Chondrocyte (in vitro differentiated cells): ENCODE measurements at regions not wholly inside any gene's neighbourhood (a gene's known extent, or its start where the extent isn't known, plus 50 kb on each side); places are given as distances from the start of the nearest gene placed in this dataset.

Experiments
- DNase-seq: peaks from one replicate; pipeline ENCODE4 v3.0.0; 2021; ENCODE audit warnings: mixed read lengths, low spot score
- H3K27ac Mint-ChIP-seq: one replicate; pipeline ENCODE4 v1.8.0; 2021; ENCODE audit warnings: mild to moderate bottlenecking, moderate library complexity, mixed read lengths; ENCODE audit not compliant: unreplicated experiment
- H3K27me3 Mint-ChIP-seq: 2 replicates; pipeline ENCODE4 v1.8.0; 2021; ENCODE audit warnings: low read depth, mixed read lengths
- H3K36me3 Mint-ChIP-seq: 2 replicates; pipeline ENCODE4 v1.8.0; 2021; ENCODE audit warnings: low read depth, mixed read lengths
- H3K4me1 Mint-ChIP-seq: 2 replicates; pipeline ENCODE4 v1.8.0; 2021; ENCODE audit warnings: low read depth, mild to moderate bottlenecking, mixed read lengths
- H3K4me3 Mint-ChIP-seq: one replicate; pipeline ENCODE4 v1.8.0; 2021; ENCODE audit warnings: mild to moderate bottlenecking, moderate library complexity, mixed read lengths; ENCODE audit not compliant: unreplicated experiment
- H3K9me3 Mint-ChIP-seq: 2 replicates; pipeline ENCODE4 v1.8.0; 2021; ENCODE audit warnings: low read depth, mixed read lengths
- TF ChIP-seq, protein P1 (sequence below): fragments of 200-600 bp; sonication (generic); IDR thresholded peaks from 2 replicates; pipeline ENCODE4 v1.5.0; 2021; ENCODE audit warnings: antibody characterized with exemption, mild to moderate bottlenecking, moderate library complexity

DNA sequence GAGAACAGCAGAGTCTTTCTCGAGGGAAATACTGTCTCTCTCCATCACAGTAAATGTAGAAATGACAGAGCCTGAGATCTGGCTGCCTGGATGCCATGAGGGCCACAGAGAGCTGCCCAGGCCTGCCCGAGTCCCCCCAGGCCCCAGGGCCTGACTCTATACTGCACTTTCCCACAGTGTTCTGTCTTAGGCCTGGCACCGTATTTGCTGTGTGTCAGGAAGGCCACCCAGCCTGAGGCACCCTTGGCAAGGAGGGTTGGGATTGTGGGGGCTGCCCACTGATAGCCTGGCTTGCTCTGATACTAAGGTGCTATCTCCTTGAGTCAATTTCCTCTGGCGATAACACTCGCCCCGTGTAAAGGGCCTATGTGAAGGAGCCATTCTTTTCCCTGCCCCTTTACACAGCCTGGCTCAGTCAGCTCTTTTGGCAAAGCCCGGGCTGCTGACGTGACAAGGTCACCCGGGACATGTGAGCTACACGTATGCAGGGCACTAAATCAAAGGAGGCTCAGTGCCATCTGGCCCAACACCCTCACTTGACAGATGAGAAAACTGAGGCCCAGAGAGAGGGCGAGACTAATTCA is 630.1 kb upstream of the KLF4 start:
- Mint-ChIP-seq H3K27ac (no peak overlapping the region), H3K4me1 (no peaks in the 10 kb centered on the region), H3K36me3 (no peaks in the 10 kb centered on the region), H3K9me3 (peaks cover 5% of the 10 kb centered on the region), H3K27me3 (peaks cover 6% of the 10 kb centered on the region), H3K4me3 (no peak overlapping the region)
- no peak for DNase-seq
- TF ChIP-seq, protein P1, sequence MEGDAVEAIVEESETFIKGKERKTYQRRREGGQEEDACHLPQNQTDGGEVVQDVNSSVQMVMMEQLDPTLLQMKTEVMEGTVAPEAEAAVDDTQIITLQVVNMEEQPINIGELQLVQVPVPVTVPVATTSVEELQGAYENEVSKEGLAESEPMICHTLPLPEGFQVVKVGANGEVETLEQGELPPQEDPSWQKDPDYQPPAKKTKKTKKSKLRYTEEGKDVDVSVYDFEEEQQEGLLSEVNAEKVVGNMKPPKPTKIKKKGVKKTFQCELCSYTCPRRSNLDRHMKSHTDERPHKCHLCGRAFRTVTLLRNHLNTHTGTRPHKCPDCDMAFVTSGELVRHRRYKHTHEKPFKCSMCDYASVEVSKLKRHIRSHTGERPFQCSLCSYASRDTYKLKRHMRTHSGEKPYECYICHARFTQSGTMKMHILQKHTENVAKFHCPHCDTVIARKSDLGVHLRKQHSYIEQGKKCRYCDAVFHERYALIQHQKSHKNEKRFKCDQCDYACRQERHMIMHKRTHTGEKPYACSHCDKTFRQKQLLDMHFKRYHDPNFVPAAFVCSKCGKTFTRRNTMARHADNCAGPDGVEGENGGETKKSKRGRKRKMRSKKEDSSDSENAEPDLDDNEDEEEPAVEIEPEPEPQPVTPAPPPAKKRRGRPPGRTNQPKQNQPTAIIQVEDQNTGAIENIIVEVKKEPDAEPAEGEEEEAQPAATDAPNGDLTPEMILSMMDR: no peak

DNA sequence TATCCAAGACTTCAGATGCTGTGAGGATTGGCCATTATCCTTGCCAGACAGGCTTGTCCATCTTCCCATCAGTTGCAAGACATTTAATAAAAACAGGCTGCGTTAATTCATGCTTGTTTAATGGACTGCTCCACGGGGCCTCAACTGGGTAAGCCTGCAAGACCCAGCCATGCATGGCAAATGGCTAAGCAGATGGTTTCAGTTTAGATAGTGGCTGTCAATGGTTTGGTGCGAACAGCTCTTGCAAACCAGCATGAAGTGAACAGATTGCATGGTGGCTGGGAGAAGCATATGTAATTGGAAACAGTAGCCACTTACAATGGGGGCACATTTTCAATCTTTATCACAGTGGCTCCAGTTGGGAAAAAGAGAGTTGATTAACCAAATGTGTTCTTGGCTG is 628.2 kb upstream of the KLF4 start:
- H3K4me3 Mint-ChIP-seq: no peak overlapping the region
- no peak for DNase-seq
- H3K27me3 Mint-ChIP-seq: peaks cover 6% of the 10 kb centered on the region
- H3K4me1 Mint-ChIP-seq: no peaks in the 10 kb centered on the region
- no peak overlapping the region for H3K27ac Mint-ChIP-seq
- H3K36me3 Mint-ChIP-seq: no peaks in the 10 kb centered on the region
- H3K9me3 Mint-ChIP-seq: no peaks in the 10 kb centered on the region
- TF ChIP-seq, protein P1: no peak

DNA sequence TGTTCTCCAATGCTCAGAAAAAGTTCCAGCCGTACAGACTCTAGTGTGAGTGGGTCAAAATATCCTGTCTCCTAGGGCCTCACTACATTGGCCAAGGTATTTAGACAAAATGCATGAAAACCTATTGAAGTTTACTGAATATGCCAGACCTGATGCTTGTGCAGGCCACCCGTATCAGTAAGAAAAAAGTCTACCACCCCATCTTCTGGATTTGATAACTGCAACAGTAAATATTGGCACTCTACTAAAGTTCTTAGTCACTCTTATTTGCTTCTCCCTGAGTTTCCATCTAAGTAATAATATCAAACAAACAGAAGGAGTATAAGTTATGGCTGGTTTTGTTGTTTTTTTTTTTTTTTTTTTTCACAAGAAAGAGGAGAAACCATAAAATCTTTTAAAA is 627.7 kb upstream of the KLF4 start:
- TF ChIP-seq, protein P1: no peak
- no peak overlapping the region for H3K4me3 Mint-ChIP-seq
- no peaks in the 10 kb centered on the region for H3K4me1 Mint-ChIP-seq
- no peak for DNase-seq
- H3K36me3 Mint-ChIP-seq: no peaks in the 10 kb centered on the region
- no peaks in the 10 kb centered on the region for H3K9me3 Mint-ChIP-seq
- no peak overlapping the region for H3K27ac Mint-ChIP-seq
- peaks cover 6% of the 10 kb centered on the region for H3K27me3 Mint-ChIP-seq

DNA sequence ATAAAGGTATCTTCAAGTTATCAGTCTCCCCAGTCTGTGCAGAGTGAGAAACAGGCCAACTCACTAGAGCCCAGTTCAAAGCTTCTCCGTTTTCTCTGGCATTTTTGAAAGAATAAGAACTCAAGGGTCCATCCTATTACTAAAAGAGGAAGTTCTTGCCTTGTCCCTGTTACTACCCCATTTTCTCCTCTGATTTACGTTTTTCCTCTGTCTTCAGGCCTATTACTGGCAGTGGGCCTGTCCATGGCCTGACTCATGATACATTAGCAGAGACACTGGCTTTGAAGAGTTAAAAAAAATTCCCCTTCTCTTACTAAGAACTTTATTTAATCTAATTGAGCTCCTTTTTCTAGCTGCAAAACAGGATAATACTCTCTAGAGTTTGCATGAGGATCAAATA is 624.0 kb upstream of the KLF4 start:
- Mint-ChIP-seq H3K9me3 (no peaks in the 10 kb centered on the region), H3K27ac (no peak overlapping the region), H3K4me3 (no peak overlapping the region), H3K36me3 (no peaks in the 10 kb centered on the region), H3K27me3 (peaks cover 6% of the 10 kb centered on the region), H3K4me1 (peaks cover 5% of the 10 kb centered on the region)
- TF ChIP-seq, protein P1: no peak
- no peak for DNase-seq

DNA sequence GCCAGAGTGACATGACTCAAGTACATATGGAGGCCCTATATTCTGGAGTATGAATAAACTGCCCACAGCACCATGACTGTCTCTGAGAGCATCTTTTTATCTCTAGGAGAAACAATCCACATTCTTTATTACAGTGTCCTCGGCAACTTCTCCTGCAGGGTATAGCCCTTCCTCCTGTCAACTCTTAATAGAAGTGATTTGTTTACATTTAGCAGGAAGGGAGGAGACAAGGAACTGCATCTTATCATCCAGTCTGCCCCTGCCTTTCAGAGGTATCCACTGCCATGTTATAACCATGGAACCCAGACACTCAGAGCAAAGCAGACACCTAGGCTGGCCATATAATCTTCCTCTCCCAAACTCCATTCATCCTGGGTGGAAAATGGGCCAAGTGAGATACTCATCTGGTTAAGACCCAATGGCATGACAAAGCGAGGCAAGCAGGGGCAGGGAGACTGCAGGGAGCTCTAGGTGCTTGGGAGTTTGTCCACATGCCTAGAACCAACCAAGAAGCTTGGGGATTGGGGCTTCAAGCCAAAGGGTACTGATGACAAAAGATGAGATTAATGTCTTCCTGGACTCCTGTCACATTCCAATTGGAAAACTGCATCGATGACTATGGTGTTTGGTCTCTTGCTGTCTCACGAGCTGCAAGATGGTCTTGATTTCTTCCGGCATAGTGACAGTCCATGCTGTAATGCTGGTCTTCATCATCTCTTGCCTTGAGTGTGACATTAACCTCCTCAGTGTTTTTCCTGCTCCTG is 620.5 kb upstream of the KLF4 start:
- Mint-ChIP-seq H3K27me3 (peaks cover 4% of the 10 kb centered on the region), H3K27ac (no peak overlapping the region), H3K36me3 (no peaks in the 10 kb centered on the region), H3K4me1 (peaks cover 12% of the 10 kb centered on the region), H3K4me3 (no peak overlapping the region), H3K9me3 (no peaks in the 10 kb centered on the region)
- no peak for DNase-seq
- TF ChIP-seq, protein P1: no peak
